ENCODE measurements at regions not wholly inside any gene's neighbourhood (a gene's known extent, or its start where the extent isn't known, plus 50 kb on each side); places are given as distances from the start of the nearest gene placed in this dataset.

DNA sequence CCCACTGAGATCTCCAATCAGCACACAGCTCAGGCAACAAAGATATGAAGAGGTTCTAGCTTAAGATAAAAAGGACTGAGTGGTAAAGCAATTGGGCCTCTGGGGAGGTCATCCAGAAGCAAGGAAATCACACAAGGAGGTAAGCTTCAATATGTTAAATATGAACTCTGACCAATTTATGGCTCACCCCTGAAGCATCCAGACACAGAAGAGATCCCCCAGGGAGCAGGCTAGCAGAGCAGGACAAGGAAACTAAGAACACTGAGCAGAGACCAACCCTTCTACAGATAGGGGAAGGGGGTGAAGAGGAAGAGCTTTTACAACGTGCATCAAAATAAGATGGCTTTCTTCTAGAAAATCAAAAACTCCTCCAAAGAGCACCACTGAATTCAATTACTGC, 616.2 kb downstream of the DNAH5 start:
- H3K36me3 ChIP-seq: no peaks in the 10 kb centered on the region
- H3K9me3 ChIP-seq: no peaks in the 10 kb centered on the region
- ATAC-seq (ENCODE audit: insufficient number of reproducible peaks, low FRiP score, low read depth) (no peak), DNase-seq (ENCODE audit: low spot score) (no peak)
- no peak overlapping the region for H3K4me3 ChIP-seq
- no peaks in the 10 kb centered on the region for H3K4me1 ChIP-seq (ENCODE audit: control insufficient read depth in 1 of 2, low read depth in 2 of 2)
- no peaks in the 10 kb centered on the region for H3K27me3 ChIP-seq (replicated peaks; ENCODE audit: insufficient read depth)
- no peak for TF ChIP-seq CTCF (IDR thresholded peaks at IDR 0.05)
- no peak overlapping the region for H3K27ac ChIP-seq

DNA sequence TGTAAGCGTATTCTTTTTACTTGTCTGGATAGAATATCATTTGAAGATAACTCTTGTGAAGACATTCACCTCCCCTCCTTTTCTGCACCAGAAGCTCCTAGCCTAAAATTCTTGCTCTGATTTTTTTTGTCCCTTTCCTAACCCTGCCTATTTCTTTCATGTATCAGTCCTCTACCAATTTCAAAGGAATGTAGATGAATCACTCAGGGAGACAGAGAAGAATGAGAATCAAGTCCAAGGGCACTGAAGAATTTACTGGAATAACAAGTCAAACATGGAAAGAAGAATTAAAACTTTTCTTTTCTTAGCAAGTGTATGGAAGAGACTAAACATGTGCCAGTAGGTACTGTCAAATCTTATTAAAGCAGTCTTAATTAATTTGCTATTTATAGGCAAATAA, 618.7 kb downstream of the DNAH5 start:
- DNase-seq (ENCODE audit: low spot score): no peak
- Histone ChIP-seq H3K4me3 (no peak overlapping the region), H3K27me3 (replicated peaks; ENCODE audit: insufficient read depth) (no peaks in the 10 kb centered on the region), H3K27ac (no peak overlapping the region), H3K9me3 (no peaks in the 10 kb centered on the region), H3K36me3 (no peaks in the 10 kb centered on the region), H3K4me1 (ENCODE audit: control insufficient read depth in 1 of 2, low read depth in 2 of 2) (no peaks in the 10 kb centered on the region)
- TF ChIP-seq CTCF (IDR thresholded peaks at IDR 0.05): no peak
- no peak for ATAC-seq (ENCODE audit: insufficient number of reproducible peaks, low FRiP score, low read depth)

GRCh38 chr5:13322769-13323168, 621.7 kb downstream of the DNAH5 start:
- Histone ChIP-seq H3K4me1 (ENCODE audit: control insufficient read depth in 1 of 2, low read depth in 2 of 2) (no peaks in the 10 kb centered on the region), H3K36me3 (no peaks in the 10 kb centered on the region), H3K4me3 (no peak overlapping the region), H3K27me3 (replicated peaks; ENCODE audit: insufficient read depth) (no peaks in the 10 kb centered on the region), H3K27ac (no peak overlapping the region), H3K9me3 (no peaks in the 10 kb centered on the region)
- ATAC-seq (ENCODE audit: insufficient number of reproducible peaks, low FRiP score, low read depth) (no peak), DNase-seq (ENCODE audit: low spot score) (no peak)
- TF ChIP-seq CTCF (IDR thresholded peaks at IDR 0.05): no peak

GRCh38 chr5:13317654-13318053, 626.8 kb downstream of the DNAH5 start:
- Histone ChIP-seq H3K4me3 (no peak overlapping the region), H3K36me3 (no peaks in the 10 kb centered on the region), H3K27me3 (replicated peaks; ENCODE audit: insufficient read depth) (no peaks in the 10 kb centered on the region), H3K4me1 (ENCODE audit: control insufficient read depth in 1 of 2, low read depth in 2 of 2) (no peaks in the 10 kb centered on the region), H3K9me3 (no peaks in the 10 kb centered on the region), H3K27ac (no peak overlapping the region)
- DNase-seq (ENCODE audit: low spot score): no peak
- no peak for ATAC-seq (ENCODE audit: insufficient number of reproducible peaks, low FRiP score, low read depth)
- TF ChIP-seq CTCF (IDR thresholded peaks at IDR 0.05): no peak

DNA sequence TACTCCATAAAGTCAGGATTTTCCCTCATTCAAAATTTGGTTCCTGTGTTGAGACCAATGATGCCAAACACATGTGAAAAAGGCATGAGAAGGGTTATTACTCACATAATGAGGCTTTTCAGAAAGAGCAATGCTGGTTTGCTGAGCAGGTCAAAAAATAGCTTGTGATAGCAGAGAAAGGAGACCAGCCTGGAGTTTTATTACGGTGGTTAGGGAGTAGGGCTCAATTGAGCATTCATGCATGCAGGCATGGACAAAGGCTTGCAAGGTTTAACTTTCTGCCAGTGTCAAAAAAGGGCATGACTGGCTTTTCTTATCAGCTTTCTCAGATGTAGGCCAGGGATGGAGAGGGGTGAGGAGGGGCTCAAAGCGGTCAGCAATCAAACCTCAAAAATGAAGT, 628.3 kb downstream of the DNAH5 start:
- H3K4me3 ChIP-seq: no peak overlapping the region
- TF ChIP-seq CTCF (IDR thresholded peaks at IDR 0.05): no peak
- no peaks in the 10 kb centered on the region for H3K4me1 ChIP-seq (ENCODE audit: control insufficient read depth in 1 of 2, low read depth in 2 of 2)
- no peaks in the 10 kb centered on the region for H3K27me3 ChIP-seq (replicated peaks; ENCODE audit: insufficient read depth)
- DNase-seq (ENCODE audit: low spot score) (no peak), ATAC-seq (ENCODE audit: insufficient number of reproducible peaks, low FRiP score, low read depth) (no peak)
- no peaks in the 10 kb centered on the region for H3K36me3 ChIP-seq
- H3K9me3 ChIP-seq: no peaks in the 10 kb centered on the region
- no peak overlapping the region for H3K27ac ChIP-seq

Data from thoracic aorta (tissue), 2 donors.